ENCODE measurements at regions not wholly inside any gene's neighbourhood (a gene's known extent, or its start where the extent isn't known, plus 50 kb on each side); places are given as distances from the start of the nearest gene placed in this dataset.

GRCh38 chr2:120851116-120851773, 115.6 kb downstream of the GLI2 start:
- Histone ChIP-seq H3K9ac (ENCODE audit: low read depth, low read length, poor library complexity, severe bottlenecking) (no peak overlapping the region), H3K79me2 (ENCODE audit: insufficient read depth, low read length) (no peaks in the 10 kb centered on the region), H3K4me1 (ENCODE audit: insufficient read depth, low read length, poor library complexity, severe bottlenecking) (no peaks in the 10 kb centered on the region), H4K20me1 (ENCODE audit: insufficient read depth, low read length, poor library complexity, severe bottlenecking) (no peaks in the 10 kb centered on the region), H3K27me3 (ENCODE audit: insufficient read depth, low read length, poor library complexity, severe bottlenecking) (no peaks in the 10 kb centered on the region), H3K9me2 (replicated peaks; ENCODE audit: low read depth, low read length) (no peaks in the 10 kb centered on the region), H3K36me3 (ENCODE audit: insufficient read depth, low read length) (no peaks in the 10 kb centered on the region), H3K4me2 (ENCODE audit: low read depth, low read length, poor library complexity, severe bottlenecking) (no peak overlapping the region), H3F3A (ENCODE audit: low read depth) (no peaks in the 10 kb centered on the region), H3K9me3 (ENCODE audit: insufficient read depth, low read depth, low read length) (no peaks in the 10 kb centered on the region), H2AFZ (ENCODE audit: low read length) (no peak overlapping the region), H3K4me3 (ENCODE audit: low read length, poor library complexity, severe bottlenecking) (no peak overlapping the region)
- TF ChIP-seq CTCF (conservative IDR thresholded peaks at IDR 0.05; ENCODE audit: low read length) (no peak), EZH2phosphoT487 (IDR thresholded peaks at IDR 0.05; ENCODE audit: borderline replicate concordance) (no peak)

GRCh38 chr2:120852200-120852815, 116.6 kb downstream of the GLI2 start:
- Histone ChIP-seq H3K4me1 (ENCODE audit: insufficient read depth, low read length, poor library complexity, severe bottlenecking) (no peaks in the 10 kb centered on the region), H3F3A (ENCODE audit: low read depth) (no peaks in the 10 kb centered on the region), H3K36me3 (ENCODE audit: insufficient read depth, low read length) (no peaks in the 10 kb centered on the region), H3K9me3 (ENCODE audit: insufficient read depth, low read depth, low read length) (no peaks in the 10 kb centered on the region), H3K4me3 (ENCODE audit: low read length, poor library complexity, severe bottlenecking) (no peak overlapping the region), H3K9me2 (replicated peaks; ENCODE audit: low read depth, low read length) (no peaks in the 10 kb centered on the region), H3K27me3 (ENCODE audit: insufficient read depth, low read length, poor library complexity, severe bottlenecking) (no peaks in the 10 kb centered on the region), H3K9ac (ENCODE audit: low read depth, low read length, poor library complexity, severe bottlenecking) (no peak overlapping the region), H3K79me2 (ENCODE audit: insufficient read depth, low read length) (no peaks in the 10 kb centered on the region), H3K4me2 (ENCODE audit: low read depth, low read length, poor library complexity, severe bottlenecking) (no peak overlapping the region), H2AFZ (ENCODE audit: low read length) (no peak overlapping the region), H4K20me1 (ENCODE audit: insufficient read depth, low read length, poor library complexity, severe bottlenecking) (no peaks in the 10 kb centered on the region)
- no peak for TF ChIP-seq EZH2phosphoT487 (IDR thresholded peaks at IDR 0.05; ENCODE audit: borderline replicate concordance)

GRCh38 chr2:120853306-120854013, 117.8 kb downstream of the GLI2 start:
- no peaks in the 10 kb centered on the region for H3F3A ChIP-seq (ENCODE audit: low read depth)
- no peak overlapping the region for H3K9ac ChIP-seq (ENCODE audit: low read depth, low read length, poor library complexity, severe bottlenecking)
- H3K27me3 ChIP-seq (ENCODE audit: insufficient read depth, low read length, poor library complexity, severe bottlenecking): no peaks in the 10 kb centered on the region
- H2AFZ ChIP-seq (ENCODE audit: low read length): no peak overlapping the region
- H3K4me2 ChIP-seq (ENCODE audit: low read depth, low read length, poor library complexity, severe bottlenecking): no peak overlapping the region
- no peaks in the 10 kb centered on the region for H3K4me1 ChIP-seq (ENCODE audit: insufficient read depth, low read length, poor library complexity, severe bottlenecking)
- TF ChIP-seq CTCF (conservative IDR thresholded peaks at IDR 0.05; ENCODE audit: low read length): no peak
- H3K9me2 ChIP-seq (replicated peaks; ENCODE audit: low read depth, low read length): no peaks in the 10 kb centered on the region
- H4K20me1 ChIP-seq (ENCODE audit: insufficient read depth, low read length, poor library complexity, severe bottlenecking): no peaks in the 10 kb centered on the region
- no peaks in the 10 kb centered on the region for H3K9me3 ChIP-seq (ENCODE audit: insufficient read depth, low read depth, low read length)
- H3K36me3 ChIP-seq (ENCODE audit: insufficient read depth, low read length): no peaks in the 10 kb centered on the region
- H3K4me3 ChIP-seq (ENCODE audit: low read length, poor library complexity, severe bottlenecking): no peak overlapping the region
- no peaks in the 10 kb centered on the region for H3K79me2 ChIP-seq (ENCODE audit: insufficient read depth, low read length)
